ENCODE measurements at regions not wholly inside any gene's neighbourhood (a gene's known extent, or its start where the extent isn't known, plus 50 kb on each side); places are given as distances from the start of the nearest gene placed in this dataset.

GRCh38 chr1:218546314-218546713 lies 201.2 kb downstream of the TGFB2 start:
- Histone ChIP-seq H3K9me2 (replicated peaks; ENCODE audit: insufficient read depth, low read length) (no peaks in the 10 kb centered on the region), H3K27me3 (ENCODE audit: low read length) (no peaks in the 10 kb centered on the region), H3K9ac (ENCODE audit: low read length) (no peak overlapping the region), H3K79me2 (ENCODE audit: insufficient read depth, low read length) (no peaks in the 10 kb centered on the region), H3K4me3 (ENCODE audit: insufficient read depth, low read length, poor library complexity, severe bottlenecking) (no peak overlapping the region), H4K20me1 (ENCODE audit: low read depth, low read length) (no peaks in the 10 kb centered on the region), H3K9me3 (ENCODE audit: insufficient read depth, low read length) (no peaks in the 10 kb centered on the region), H3K36me3 (ENCODE audit: low read length) (no peaks in the 10 kb centered on the region), H3K27ac (ENCODE audit: low read depth, low read length) (no peak overlapping the region), H2AFZ (ENCODE audit: low read depth, low read length, severe bottlenecking) (no peak overlapping the region), H3F3A (ENCODE audit: insufficient read depth) (no peaks in the 10 kb centered on the region), H3K4me2 (ENCODE audit: low read depth, low read length, poor library complexity, severe bottlenecking) (no peak overlapping the region)
- TF ChIP-seq CTCF (IDR thresholded peaks at IDR 0.05; ENCODE audit: insufficient read depth, low read length, poor library complexity, severe bottlenecking): no peak
- no peak for TF ChIP-seq EZH2phosphoT487 (conservative IDR thresholded peaks at IDR 0.05; ENCODE audit: low read length)

- Histone ChIP-seq H3K79me2 (ENCODE audit: insufficient read depth, low read length) (no peaks in the 10 kb centered on the region), H3K27me3 (ENCODE audit: low read length) (no peaks in the 10 kb centered on the region), H3K9me2 (replicated peaks; ENCODE audit: insufficient read depth, low read length) (no peaks in the 10 kb centered on the region), H3K4me3 (ENCODE audit: insufficient read depth, low read length, poor library complexity, severe bottlenecking) (no peak overlapping the region), H3K36me3 (ENCODE audit: low read length) (no peaks in the 10 kb centered on the region), H4K20me1 (ENCODE audit: low read depth, low read length) (no peaks in the 10 kb centered on the region), H3K4me2 (ENCODE audit: low read depth, low read length, poor library complexity, severe bottlenecking) (no peak overlapping the region), H3F3A (ENCODE audit: insufficient read depth) (no peaks in the 10 kb centered on the region), H3K9me3 (ENCODE audit: insufficient read depth, low read length) (no peaks in the 10 kb centered on the region), H3K9ac (ENCODE audit: low read length) (no peak overlapping the region), H2AFZ (ENCODE audit: low read depth, low read length, severe bottlenecking) (no peak overlapping the region), H3K27ac (ENCODE audit: low read depth, low read length) (no peak overlapping the region)
- no peak for TF ChIP-seq CTCF (IDR thresholded peaks at IDR 0.05; ENCODE audit: insufficient read depth, low read length, poor library complexity, severe bottlenecking)
- no peak for TF ChIP-seq EZH2phosphoT487 (conservative IDR thresholded peaks at IDR 0.05; ENCODE audit: low read length)
Observed at GRCh38 chr1:218547957-218548730, 203.0 kb downstream of the TGFB2 start.

GRCh38 chr1:218548764-218549163 lies 203.6 kb downstream of the TGFB2 start:
- no peak overlapping the region for H2AFZ ChIP-seq (ENCODE audit: low read depth, low read length, severe bottlenecking)
- no peaks in the 10 kb centered on the region for H3K9me3 ChIP-seq (ENCODE audit: insufficient read depth, low read length)
- no peak overlapping the region for H3K9ac ChIP-seq (ENCODE audit: low read length)
- no peak overlapping the region for H3K4me2 ChIP-seq (ENCODE audit: low read depth, low read length, poor library complexity, severe bottlenecking)
- no peaks in the 10 kb centered on the region for H3K9me2 ChIP-seq (replicated peaks; ENCODE audit: insufficient read depth, low read length)
- H3K79me2 ChIP-seq (ENCODE audit: insufficient read depth, low read length): no peaks in the 10 kb centered on the region
- TF ChIP-seq CTCF (IDR thresholded peaks at IDR 0.05; ENCODE audit: insufficient read depth, low read length, poor library complexity, severe bottlenecking) (no peak), EZH2phosphoT487 (conservative IDR thresholded peaks at IDR 0.05; ENCODE audit: low read length) (no peak)
- no peaks in the 10 kb centered on the region for H3K27me3 ChIP-seq (ENCODE audit: low read length)
- H4K20me1 ChIP-seq (ENCODE audit: low read depth, low read length): no peaks in the 10 kb centered on the region
- no peak overlapping the region for H3K4me3 ChIP-seq (ENCODE audit: insufficient read depth, low read length, poor library complexity, severe bottlenecking)
- H3K27ac ChIP-seq (ENCODE audit: low read depth, low read length): no peak overlapping the region
- no peaks in the 10 kb centered on the region for H3F3A ChIP-seq (ENCODE audit: insufficient read depth)
- no peaks in the 10 kb centered on the region for H3K36me3 ChIP-seq (ENCODE audit: low read length)
